MCF 10A (cell line): ENCODE measurements at regions not wholly inside any gene's neighbourhood (a gene's known extent, or its start where the extent isn't known, plus 50 kb on each side); places are given as distances from the start of the nearest gene placed in this dataset.

Experiments
- BruUV-seq: library from RNA; stranded (reverse); fragments of 400-500 nt; replicated peaks from 2 replicates; lab custom pipeline; 2021; lab: Mats Ljungman, UMichigan
- CTCF ChIA-PET: fragments of 300-600 bp; sonication (Branson Sonifier 250); formaldehyde crosslinking; extraction: SDS; loops from one replicate; lab custom pipeline; 2021; ENCODE audit warnings: antibody characterized with exemption, inconsistent platforms; lab: Yijun Ruan, JAX
- POLR2A ChIA-PET: fragments of 300-600, 350-650 bp; sonication (Branson Sonifier 250); formaldehyde crosslinking; extraction: SDS; loops from one replicate; lab custom pipeline; 2020; ENCODE audit warnings: antibody characterized with exemption, inconsistent platforms; lab: Yijun Ruan, JAX
- DNase-seq: peaks from one replicate; pipeline ENCODE4 v3.0.0-alpha.2; 2018; ENCODE audit not compliant: unreplicated experiment
- H3K27ac Mint-ChIP-seq: one replicate; pipeline ENCODE4 v1.8.0; 2022; ENCODE audit warnings: mild to moderate bottlenecking, low read depth, mixed read lengths; ENCODE audit not compliant: unreplicated experiment
- H3K27me3 Mint-ChIP-seq: one replicate; pipeline ENCODE4 v1.8.0; 2022; ENCODE audit warnings: mixed read lengths; ENCODE audit not compliant: insufficient read depth, unreplicated experiment
- H3K36me3 Mint-ChIP-seq: one replicate; pipeline ENCODE4 v1.8.0; 2022; ENCODE audit warnings: mild to moderate bottlenecking, moderate library complexity, mixed read lengths; ENCODE audit not compliant: insufficient read depth, unreplicated experiment
- H3K4me1 Mint-ChIP-seq: one replicate; pipeline ENCODE4 v1.8.0; 2022; ENCODE audit warnings: mixed read lengths; ENCODE audit not compliant: insufficient read depth, unreplicated experiment
- H3K4me3 Mint-ChIP-seq: one replicate; pipeline ENCODE4 v1.8.0; 2022; ENCODE audit warnings: mild to moderate bottlenecking, moderate library complexity, mixed read lengths; ENCODE audit not compliant: unreplicated experiment
- H3K9me3 Mint-ChIP-seq: one replicate; pipeline ENCODE4 v1.8.0; 2022; ENCODE audit warnings: mixed read lengths; ENCODE audit not compliant: unreplicated experiment
- intact Hi-C: fragments of 100-400 bp; cut with micrococcal nuclease; formaldehyde crosslinking; loops from 2 replicates; pipeline ENCODE4 v1.14.1; 2022
- TF ChIP-seq, protein P1 (sequence below): fragments of 200-600 bp; IDR thresholded peaks from one replicate; pipeline ENCODE4 v1.8.0; 2022; ENCODE audit warnings: antibody characterized with exemption, mild to moderate bottlenecking; ENCODE audit not compliant: unreplicated experiment

DNA sequence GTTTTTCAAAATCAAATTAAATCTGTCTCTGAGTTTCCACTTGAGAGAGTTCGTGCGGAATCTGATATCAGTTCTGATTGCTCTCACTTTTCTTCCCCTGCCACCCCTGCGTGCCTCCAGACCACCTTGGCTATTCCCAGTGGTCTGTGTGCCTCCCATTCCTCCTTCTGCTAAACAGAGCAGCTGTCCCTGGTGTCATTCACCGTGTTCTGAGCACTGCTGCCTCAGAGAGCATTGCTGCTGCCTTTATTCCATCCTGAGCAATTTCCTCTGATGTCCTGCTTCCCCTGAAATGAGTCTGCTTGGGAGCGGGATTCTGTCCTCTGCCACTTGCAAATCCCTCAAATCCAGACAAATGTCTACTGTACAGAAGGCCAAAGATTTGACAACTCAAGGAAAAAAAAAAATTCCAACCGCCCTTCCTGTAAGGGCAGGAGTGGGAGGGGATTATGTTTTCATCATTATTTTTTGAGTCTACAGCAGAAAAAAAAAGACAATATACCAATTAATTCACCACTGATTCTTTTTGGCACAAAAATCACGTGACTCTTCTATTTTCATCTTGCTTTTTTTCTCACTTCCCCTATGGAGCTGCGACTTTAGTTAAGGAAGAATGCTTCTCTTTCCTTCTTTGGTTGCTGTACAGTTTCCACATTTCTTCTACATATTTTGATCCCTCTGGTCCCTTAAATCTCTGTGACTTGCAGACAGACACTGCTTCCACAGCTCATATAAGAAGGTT lies 833.0 kb downstream of the EPHA7 start:
- BruUV-seq: no TSS peak
- H3K4me1 Mint-ChIP-seq: peaks cover 5% of the 10 kb centered on the region
- no peak for DNase-seq
- H3K27ac Mint-ChIP-seq: no peak overlapping the region
- no peak overlapping the region for H3K4me3 Mint-ChIP-seq
- TF ChIP-seq, protein P1, sequence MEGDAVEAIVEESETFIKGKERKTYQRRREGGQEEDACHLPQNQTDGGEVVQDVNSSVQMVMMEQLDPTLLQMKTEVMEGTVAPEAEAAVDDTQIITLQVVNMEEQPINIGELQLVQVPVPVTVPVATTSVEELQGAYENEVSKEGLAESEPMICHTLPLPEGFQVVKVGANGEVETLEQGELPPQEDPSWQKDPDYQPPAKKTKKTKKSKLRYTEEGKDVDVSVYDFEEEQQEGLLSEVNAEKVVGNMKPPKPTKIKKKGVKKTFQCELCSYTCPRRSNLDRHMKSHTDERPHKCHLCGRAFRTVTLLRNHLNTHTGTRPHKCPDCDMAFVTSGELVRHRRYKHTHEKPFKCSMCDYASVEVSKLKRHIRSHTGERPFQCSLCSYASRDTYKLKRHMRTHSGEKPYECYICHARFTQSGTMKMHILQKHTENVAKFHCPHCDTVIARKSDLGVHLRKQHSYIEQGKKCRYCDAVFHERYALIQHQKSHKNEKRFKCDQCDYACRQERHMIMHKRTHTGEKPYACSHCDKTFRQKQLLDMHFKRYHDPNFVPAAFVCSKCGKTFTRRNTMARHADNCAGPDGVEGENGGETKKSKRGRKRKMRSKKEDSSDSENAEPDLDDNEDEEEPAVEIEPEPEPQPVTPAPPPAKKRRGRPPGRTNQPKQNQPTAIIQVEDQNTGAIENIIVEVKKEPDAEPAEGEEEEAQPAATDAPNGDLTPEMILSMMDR: no peak
- H3K27me3 Mint-ChIP-seq: peaks cover 30% of the 10 kb centered on the region
- ChIA-PET POLR2A (interaction anchor here (0.7 kb wide), 1 partner anchor 950 kb away, joined by 4 read pairs; no protein-coding TSS in a partner anchor), CTCF (interaction anchor here (0.7 kb wide), 2 partner anchors 837 to 1506 kb away, joined by 3 to 5 read pairs; no protein-coding TSS in a partner anchor)
- no peaks in the 10 kb centered on the region for H3K9me3 Mint-ChIP-seq
- intact Hi-C loops: no loop called here
- no peaks in the 10 kb centered on the region for H3K36me3 Mint-ChIP-seq

DNA sequence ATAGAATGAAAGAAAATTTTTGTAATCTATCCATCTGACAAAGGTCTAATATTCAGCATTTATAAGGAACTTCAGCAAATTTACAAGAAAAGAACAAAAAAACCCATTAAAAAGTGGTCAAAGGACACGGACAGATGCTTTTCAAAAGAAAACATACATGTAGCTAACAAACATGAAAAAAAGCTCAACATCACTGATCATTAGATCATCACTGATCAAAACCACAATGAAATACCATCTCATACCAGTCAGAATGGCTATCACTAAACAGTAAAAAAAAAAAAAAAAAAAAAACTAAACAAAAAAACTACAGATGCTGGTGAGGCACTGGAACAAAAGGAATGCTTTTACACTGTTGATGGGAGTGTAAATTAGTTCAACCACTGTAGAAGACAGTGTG lies 837.1 kb downstream of the EPHA7 start:
- DNase-seq: no peak
- TF ChIP-seq, protein P1: no peak
- Mint-ChIP-seq H3K9me3 (peaks cover 7% of the 10 kb centered on the region), H3K4me3 (no peak overlapping the region), H3K36me3 (no peaks in the 10 kb centered on the region), H3K27me3 (peaks cover 30% of the 10 kb centered on the region), H3K4me1 (no peaks in the 10 kb centered on the region), H3K27ac (no peak overlapping the region)
- no TSS peak for BruUV-seq
- intact Hi-C loops: no loop called here
- CTCF ChIA-PET: interaction anchor here (0.7 kb wide), 2 partner anchors 216 to 1201 kb away, joined by 6 read pairs; no protein-coding TSS in a partner anchor
- POLR2A ChIA-PET: no interaction called here

DNA sequence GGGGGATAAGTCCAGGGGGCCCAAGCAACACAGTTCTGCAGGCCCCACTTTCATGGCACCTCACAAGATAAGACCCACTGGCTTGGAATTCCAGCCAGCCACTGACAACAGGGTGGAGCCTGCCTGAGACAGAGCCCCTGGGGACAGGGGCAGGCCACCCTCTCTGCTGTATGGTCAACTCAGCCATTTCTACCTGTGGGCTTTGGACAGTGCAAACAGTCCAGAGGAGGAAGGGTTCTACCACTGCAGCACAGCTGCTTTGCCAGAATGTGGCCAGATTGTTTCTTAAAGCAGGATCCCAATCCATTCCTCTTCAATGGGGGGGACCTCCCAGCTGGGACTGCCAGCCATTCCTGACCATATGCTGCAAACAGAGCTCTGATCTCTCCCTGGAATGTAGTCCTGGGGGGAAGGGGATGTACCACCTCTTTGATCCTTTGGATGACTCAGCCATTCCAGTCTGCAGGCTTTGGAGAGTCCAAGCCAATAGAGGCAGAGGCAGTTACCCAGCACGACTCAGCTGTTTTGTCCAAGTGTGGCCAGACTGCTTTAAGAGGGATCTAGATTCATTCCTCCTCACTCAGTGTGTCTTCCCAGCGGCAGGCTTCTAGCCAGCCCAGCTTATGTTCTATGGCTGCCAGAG lies 842.2 kb downstream of the EPHA7 start:
- H3K36me3 Mint-ChIP-seq: no peaks in the 10 kb centered on the region
- H3K27me3 Mint-ChIP-seq: no peaks in the 10 kb centered on the region
- H3K4me3 Mint-ChIP-seq: no peak overlapping the region
- intact Hi-C loops: no loop called here
- POLR2A ChIA-PET: no interaction called here
- H3K27ac Mint-ChIP-seq: no peak overlapping the region
- DNase-seq: peak; percentile 21
- CTCF ChIA-PET: interaction anchor here (0.6 kb wide), 1 partner anchor 1495 kb away, joined by 4 read pairs; no protein-coding TSS in a partner anchor
- no peaks in the 10 kb centered on the region for H3K4me1 Mint-ChIP-seq
- no TSS peak for BruUV-seq
- TF ChIP-seq, protein P1: no peak
- peaks cover 7% of the 10 kb centered on the region for H3K9me3 Mint-ChIP-seq

DNA sequence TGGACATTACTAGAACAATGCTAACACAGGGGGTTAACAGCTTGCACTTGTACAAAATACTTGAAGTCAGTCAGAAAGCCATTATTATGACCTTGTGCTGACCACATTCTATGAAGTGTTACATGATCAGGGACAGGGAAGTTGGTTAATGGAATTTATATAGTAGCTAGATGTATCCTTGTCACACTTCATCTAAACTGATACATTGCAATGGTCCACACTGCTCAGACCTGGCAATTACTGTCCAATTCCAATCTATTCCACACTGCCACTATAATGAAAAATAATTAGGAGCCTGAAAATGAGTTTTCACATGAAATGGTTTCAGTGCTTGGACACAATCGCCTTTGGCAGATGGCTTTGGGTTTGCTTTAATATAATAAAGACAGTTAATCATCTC lies 850.8 kb downstream of the EPHA7 start:
- BruUV-seq: no TSS peak

More for the DNA sequence above, 850.8 kb downstream of the EPHA7 start:
- TF ChIP-seq, protein P1: no peak
- intact Hi-C loops: no loop called here
- POLR2A ChIA-PET: no interaction called here
- Mint-ChIP-seq H3K4me3 (no peak overlapping the region), H3K27me3 (peaks cover 29% of the 10 kb centered on the region), H3K9me3 (no peaks in the 10 kb centered on the region), H3K36me3 (no peaks in the 10 kb centered on the region), H3K4me1 (no peaks in the 10 kb centered on the region), H3K27ac (no peak overlapping the region)
- no peak for DNase-seq
- CTCF ChIA-PET: no interaction called here
